ENCODE measurements at regions not wholly inside any gene's neighbourhood (a gene's known extent, or its start where the extent isn't known, plus 50 kb on each side); places are given as distances from the start of the nearest gene placed in this dataset.

DNA sequence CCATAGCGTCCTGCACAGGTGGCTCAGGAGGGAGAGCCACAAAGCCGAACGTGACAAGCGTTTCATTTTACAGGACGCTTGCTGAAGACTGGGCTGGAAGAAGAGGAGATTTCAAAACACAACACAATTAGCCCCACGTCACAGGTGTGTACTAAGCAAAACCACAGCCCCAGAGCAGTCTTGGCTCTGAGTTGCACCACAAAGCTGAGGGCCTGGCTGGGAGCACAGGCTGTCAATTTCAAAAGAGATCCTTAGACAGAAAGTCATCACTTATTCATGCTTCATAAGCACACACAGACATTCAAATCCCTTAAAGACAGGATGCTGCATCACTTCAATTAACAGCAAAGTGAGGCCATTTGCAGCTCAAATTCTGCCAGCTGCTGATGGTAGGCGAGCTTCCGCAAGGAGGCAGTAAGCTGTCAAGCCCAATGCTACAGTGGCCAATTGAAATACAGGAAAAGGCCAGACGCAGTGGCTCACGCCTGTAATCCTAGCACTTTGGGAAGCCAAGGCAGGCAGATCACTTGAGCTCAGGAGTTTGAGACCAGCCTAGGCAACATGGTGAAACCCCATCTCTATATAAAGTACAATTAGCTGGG is 79.6 kb downstream of the SKA1 start:
- Histone ChIP-seq H3K9me1 (ENCODE audit: insufficient read depth, low read length) (no peaks in the 10 kb centered on the region), H4K8ac (ENCODE audit: low read depth in 2 of 2, low read length in 2 of 2) (no peak overlapping the region), H3K14ac (replicated peaks; ENCODE audit: low read depth, low read length) (no peak overlapping the region), H4K91ac (ENCODE audit: insufficient read depth, low read depth, low read length) (no peak overlapping the region), H3K4me1 (ENCODE audit: control insufficient read depth, insufficient read depth, low read length) (no peaks in the 10 kb centered on the region), H3K23ac (ENCODE audit: low read depth, low read length) (no peak overlapping the region), H2BK5ac (ENCODE audit: low read depth, low read length, poor library complexity, severe bottlenecking) (no peak overlapping the region), H2AK9ac (replicated peaks; ENCODE audit: low read depth, low read length, poor library complexity) (peak overlapping the region; percentile 42), H3K79me1 (ENCODE audit: low read depth in 1 of 2, low read length in 2 of 2) (no peaks in the 10 kb centered on the region), H3K4me2 (ENCODE audit: low read depth, low read length) (no peak overlapping the region), H2AK5ac (ENCODE audit: low read depth, low read length) (no peak overlapping the region), H3K27me3 (ENCODE audit: control insufficient read depth, insufficient read depth, low read length) (no peaks in the 10 kb centered on the region; the same call in 1 of the 2 replicates), H4K20me1 (ENCODE audit: insufficient read depth, low read length) (no peaks in the 10 kb centered on the region), H3K27ac (ENCODE audit: insufficient read depth, low read length) (no peak overlapping the region), H2AFZ (replicated peaks; ENCODE audit: low read length, poor library complexity) (no peak overlapping the region), H2BK20ac (ENCODE audit: low read depth, low read length) (no peak overlapping the region), H3K9ac (ENCODE audit: low read depth, low read length) (no peak overlapping the region), H4K5ac (ENCODE audit: low read depth, low read length) (no peak overlapping the region), H3K9me3 (ENCODE audit: control insufficient read depth, insufficient read depth, low read length) (no peaks in the 10 kb centered on the region), H3K36me3 (ENCODE audit: control insufficient read depth, insufficient read depth, low read length) (no peaks in the 10 kb centered on the region), H2BK120ac (ENCODE audit: low read depth, low read length) (no peak overlapping the region), H3K4me3 (ENCODE audit: insufficient read depth, low read depth, low read length) (no peak overlapping the region), H3K4ac (ENCODE audit: low read depth, low read length) (no peak overlapping the region), H3K18ac (ENCODE audit: low read depth, low read length) (no peak overlapping the region), H2BK15ac (ENCODE audit: low read depth, low read length) (no peak overlapping the region), H3K56ac (ENCODE audit: extremely low read depth, insufficient read depth, low read length) (no peak overlapping the region)
- DNase-seq = no peak
- in situ Hi-C loops (cut with MboI; ENCODE audit: low sequenced_read_pairs) (no loop called here), dilution Hi-C loops (cut with HindIII; ENCODE audit: low sequenced_read_pairs, unreplicated experiment) (no loop called here), intact Hi-C loops (cut with micrococcal nuclease) (no loop called here)
- TF ChIP-seq SMC3 (IDR thresholded peaks at IDR 0.05; ENCODE audit: low read depth, low read length) = no peak
- TF ChIP-seq FOS (IDR thresholded peaks at IDR 0.05; ENCODE audit: low read depth, low read length) = no peak
- no peak for TF ChIP-seq CHD1 (IDR thresholded peaks at IDR 0.05; ENCODE audit: low read depth, low read length)
- no peak for TF ChIP-seq MAFK (IDR thresholded peaks at IDR 0.05; ENCODE audit: low read depth, low read length)
- TF ChIP-seq RFX5 (IDR thresholded peaks at IDR 0.05; ENCODE audit: low read depth, low read length) = no peak
- TF ChIP-seq POLR2A (IDR thresholded peaks at IDR 0.05; ENCODE audit: low read depth, low read length) = no peak
- TF ChIP-seq, protein P1, sequence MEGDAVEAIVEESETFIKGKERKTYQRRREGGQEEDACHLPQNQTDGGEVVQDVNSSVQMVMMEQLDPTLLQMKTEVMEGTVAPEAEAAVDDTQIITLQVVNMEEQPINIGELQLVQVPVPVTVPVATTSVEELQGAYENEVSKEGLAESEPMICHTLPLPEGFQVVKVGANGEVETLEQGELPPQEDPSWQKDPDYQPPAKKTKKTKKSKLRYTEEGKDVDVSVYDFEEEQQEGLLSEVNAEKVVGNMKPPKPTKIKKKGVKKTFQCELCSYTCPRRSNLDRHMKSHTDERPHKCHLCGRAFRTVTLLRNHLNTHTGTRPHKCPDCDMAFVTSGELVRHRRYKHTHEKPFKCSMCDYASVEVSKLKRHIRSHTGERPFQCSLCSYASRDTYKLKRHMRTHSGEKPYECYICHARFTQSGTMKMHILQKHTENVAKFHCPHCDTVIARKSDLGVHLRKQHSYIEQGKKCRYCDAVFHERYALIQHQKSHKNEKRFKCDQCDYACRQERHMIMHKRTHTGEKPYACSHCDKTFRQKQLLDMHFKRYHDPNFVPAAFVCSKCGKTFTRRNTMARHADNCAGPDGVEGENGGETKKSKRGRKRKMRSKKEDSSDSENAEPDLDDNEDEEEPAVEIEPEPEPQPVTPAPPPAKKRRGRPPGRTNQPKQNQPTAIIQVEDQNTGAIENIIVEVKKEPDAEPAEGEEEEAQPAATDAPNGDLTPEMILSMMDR (conservative IDR thresholded peaks at IDR 0.05; ENCODE audit: low read depth, low read length) = no peak
- TF ChIP-seq, protein P2, sequence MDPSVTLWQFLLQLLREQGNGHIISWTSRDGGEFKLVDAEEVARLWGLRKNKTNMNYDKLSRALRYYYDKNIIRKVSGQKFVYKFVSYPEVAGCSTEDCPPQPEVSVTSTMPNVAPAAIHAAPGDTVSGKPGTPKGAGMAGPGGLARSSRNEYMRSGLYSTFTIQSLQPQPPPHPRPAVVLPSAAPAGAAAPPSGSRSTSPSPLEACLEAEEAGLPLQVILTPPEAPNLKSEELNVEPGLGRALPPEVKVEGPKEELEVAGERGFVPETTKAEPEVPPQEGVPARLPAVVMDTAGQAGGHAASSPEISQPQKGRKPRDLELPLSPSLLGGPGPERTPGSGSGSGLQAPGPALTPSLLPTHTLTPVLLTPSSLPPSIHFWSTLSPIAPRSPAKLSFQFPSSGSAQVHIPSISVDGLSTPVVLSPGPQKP (IDR thresholded peaks at IDR 0.05; ENCODE audit: borderline replicate concordance, low read depth, low read length) = no peak
- TF ChIP-seq CEBPB (IDR thresholded peaks at IDR 0.05; ENCODE audit: low read depth, low read length) = no peak
- TF ChIP-seq RCOR1 (IDR thresholded peaks at IDR 0.05; ENCODE audit: insufficient replicate concordance, low read length) = no peak
- CTCF ChIA-PET = no interaction called here
- no CpG with 5 or more reads among the region's 10 CpGs for whole genome bisulfite sequencing, 2 experiments (ENCODE audit: extremely low coverage in 2 of 2, insufficient read length in 1 of 2)
- POLR2A ChIA-PET (ENCODE audit: unreplicated experiment) = no interaction called here
- BruUV-seq (replicated peaks) = no TSS peak
- ATAC-seq (ENCODE audit: low read depth) = no peak

All from IMR-90 (cell line).